ENCODE measurements at regions not wholly inside any gene's neighbourhood (a gene's known extent, or its start where the extent isn't known, plus 50 kb on each side); places are given as distances from the start of the nearest gene placed in this dataset.

DNA sequence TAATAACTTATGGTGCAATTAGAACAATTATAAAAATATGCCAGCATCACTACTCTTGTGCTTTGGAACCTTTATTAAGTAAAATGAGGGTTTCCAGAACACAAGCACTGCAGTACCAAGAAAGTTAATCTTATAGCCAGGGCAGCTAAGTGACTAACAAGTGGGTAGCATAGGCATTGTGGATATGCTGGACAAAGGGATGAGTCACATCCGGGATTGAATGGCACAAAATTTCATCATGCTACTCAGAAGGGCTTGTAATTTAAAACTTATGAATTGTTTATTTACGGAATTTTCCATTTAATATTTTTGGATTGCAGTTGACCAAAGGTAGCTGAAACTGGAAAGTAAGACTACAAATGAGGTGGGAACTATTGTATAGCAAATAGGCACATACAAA, 250.6 kb downstream of the C7orf25 start:
- TF ChIP-seq, protein P1, sequence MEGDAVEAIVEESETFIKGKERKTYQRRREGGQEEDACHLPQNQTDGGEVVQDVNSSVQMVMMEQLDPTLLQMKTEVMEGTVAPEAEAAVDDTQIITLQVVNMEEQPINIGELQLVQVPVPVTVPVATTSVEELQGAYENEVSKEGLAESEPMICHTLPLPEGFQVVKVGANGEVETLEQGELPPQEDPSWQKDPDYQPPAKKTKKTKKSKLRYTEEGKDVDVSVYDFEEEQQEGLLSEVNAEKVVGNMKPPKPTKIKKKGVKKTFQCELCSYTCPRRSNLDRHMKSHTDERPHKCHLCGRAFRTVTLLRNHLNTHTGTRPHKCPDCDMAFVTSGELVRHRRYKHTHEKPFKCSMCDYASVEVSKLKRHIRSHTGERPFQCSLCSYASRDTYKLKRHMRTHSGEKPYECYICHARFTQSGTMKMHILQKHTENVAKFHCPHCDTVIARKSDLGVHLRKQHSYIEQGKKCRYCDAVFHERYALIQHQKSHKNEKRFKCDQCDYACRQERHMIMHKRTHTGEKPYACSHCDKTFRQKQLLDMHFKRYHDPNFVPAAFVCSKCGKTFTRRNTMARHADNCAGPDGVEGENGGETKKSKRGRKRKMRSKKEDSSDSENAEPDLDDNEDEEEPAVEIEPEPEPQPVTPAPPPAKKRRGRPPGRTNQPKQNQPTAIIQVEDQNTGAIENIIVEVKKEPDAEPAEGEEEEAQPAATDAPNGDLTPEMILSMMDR (IDR thresholded peaks at IDR 0.05) = no peak
- no peak for TF ChIP-seq POLR2A (IDR thresholded peaks at IDR 0.05)

All from body of pancreas (tissue), 4 donors.